HFF-Myc (cell line): ENCODE measurements at regions not wholly inside any gene's neighbourhood (a gene's known extent, or its start where the extent isn't known, plus 50 kb on each side); places are given as distances from the start of the nearest gene placed in this dataset.

Experiments
- DNase-seq: peaks from one replicate; pipeline ENCODE4 v3.0.0-alpha.2; 2011; ENCODE audit warnings: low read depth; ENCODE audit errors: extremely low read depth
- H3K4me3 ChIP-seq: replicated peaks from 2 replicates; pipeline ENCODE4 v1.5.1; 2011; ENCODE audit warnings: low read depth, mild to moderate bottlenecking, control low read depth, low read length
- TF ChIP-seq, protein P1 (sequence below): IDR thresholded peaks from 2 replicates; pipeline ENCODE4 v1.5.1; 2012; ENCODE audit warnings: mild to moderate bottlenecking, low read depth, low read length, control low read depth; ENCODE audit errors: missing control alignments

DNA sequence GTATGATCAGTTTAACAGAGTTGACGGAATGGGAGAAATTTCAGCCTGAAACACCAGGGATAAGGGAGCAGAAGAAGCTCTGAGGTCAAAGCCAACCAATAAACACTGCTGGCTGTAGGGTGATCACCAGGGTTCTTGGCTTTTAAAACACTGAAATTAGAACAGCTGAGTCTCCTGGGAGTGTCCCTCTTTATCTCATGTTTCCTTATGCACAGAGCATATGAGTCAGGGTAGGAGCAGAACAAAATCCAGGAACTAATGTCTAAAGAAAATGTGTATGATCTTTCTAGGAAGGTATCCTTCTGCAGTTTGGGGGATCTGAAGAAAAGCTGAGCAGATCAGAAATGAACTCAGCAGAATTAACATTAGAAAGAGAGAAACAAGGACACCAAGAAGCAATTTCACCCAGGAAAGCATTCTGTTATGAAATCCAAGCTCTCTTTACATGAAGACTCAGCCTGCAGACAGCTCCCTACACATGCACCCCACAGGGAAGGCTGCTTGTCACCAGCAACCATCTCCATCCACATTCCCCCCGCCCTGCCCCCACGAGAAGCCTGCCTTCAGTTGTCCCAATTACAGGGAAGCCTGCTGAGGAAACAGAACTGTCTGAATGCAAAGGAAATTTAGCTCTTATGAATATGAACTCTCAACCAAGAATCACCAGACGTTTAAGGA is 469.7 kb downstream of the PDCD6IP start:
- H3K4me3 ChIP-seq, result no peak overlapping the region
- TF ChIP-seq, protein P1, sequence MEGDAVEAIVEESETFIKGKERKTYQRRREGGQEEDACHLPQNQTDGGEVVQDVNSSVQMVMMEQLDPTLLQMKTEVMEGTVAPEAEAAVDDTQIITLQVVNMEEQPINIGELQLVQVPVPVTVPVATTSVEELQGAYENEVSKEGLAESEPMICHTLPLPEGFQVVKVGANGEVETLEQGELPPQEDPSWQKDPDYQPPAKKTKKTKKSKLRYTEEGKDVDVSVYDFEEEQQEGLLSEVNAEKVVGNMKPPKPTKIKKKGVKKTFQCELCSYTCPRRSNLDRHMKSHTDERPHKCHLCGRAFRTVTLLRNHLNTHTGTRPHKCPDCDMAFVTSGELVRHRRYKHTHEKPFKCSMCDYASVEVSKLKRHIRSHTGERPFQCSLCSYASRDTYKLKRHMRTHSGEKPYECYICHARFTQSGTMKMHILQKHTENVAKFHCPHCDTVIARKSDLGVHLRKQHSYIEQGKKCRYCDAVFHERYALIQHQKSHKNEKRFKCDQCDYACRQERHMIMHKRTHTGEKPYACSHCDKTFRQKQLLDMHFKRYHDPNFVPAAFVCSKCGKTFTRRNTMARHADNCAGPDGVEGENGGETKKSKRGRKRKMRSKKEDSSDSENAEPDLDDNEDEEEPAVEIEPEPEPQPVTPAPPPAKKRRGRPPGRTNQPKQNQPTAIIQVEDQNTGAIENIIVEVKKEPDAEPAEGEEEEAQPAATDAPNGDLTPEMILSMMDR, result no peak
- no peak for DNase-seq

DNA sequence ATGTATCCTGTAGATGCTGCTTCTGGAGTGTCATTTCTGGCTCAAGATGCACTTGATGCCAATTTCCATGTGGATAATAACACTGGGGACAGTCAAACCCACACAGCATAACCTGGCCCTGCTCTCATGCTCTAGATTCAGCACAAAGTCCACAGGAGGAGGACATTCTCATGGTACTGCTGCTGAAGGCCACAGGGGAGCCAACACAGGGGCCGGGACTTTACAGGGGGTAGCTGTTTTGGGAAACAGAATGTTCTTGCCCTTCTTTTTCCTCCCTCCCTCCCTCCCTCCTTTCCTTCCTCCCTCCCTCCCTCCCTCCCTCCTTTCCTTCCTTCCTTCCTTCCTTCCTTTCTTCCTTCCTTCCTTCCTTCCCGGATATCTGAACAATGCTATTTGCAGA is 477.4 kb downstream of the PDCD6IP start:
- TF ChIP-seq, protein P1, result no peak
- DNase-seq, result no peak
- H3K4me3 ChIP-seq, result no peak overlapping the region

DNA sequence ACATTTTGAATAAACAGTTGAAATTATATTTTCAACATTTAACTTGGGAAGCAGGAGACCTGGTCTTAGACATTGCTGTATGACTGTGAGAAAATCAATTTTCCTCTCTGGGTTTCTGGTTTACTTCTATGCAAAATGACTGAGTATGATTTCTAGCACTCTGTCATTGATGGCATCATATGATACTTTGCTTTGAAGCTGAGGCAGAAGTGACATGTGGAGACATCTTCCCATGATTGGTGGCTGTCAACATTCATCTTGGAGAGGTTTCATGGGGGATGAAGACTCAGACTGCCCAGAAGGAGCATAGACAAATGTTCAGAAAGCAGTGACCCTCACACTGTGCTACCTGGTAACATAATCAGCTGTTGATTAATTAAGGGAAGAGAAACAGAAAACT is 477.9 kb downstream of the PDCD6IP start:
- no peak overlapping the region for H3K4me3 ChIP-seq
- TF ChIP-seq, protein P1, result no peak
- no peak for DNase-seq

DNA sequence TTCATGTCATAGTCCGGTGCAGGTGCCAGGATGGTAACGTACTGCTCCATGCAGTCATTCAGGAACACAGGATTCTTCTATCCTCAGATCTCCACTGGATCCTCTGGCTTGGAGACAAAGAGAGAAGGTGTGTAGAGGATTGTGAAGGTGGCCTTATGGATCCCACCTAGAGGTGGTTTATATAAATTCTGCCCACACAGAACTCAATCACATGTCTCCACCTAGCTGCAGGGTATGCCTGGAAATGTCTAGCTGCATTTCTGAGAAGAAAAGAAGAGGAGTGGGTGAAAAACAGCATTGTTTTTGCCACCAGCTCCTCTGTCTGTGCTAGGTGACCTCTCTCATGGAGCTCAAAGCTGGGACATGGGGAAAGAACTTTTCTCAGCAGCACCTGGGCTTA is 478.7 kb downstream of the PDCD6IP start:
- TF ChIP-seq, protein P1, result no peak
- H3K4me3 ChIP-seq, result no peak overlapping the region
- DNase-seq, result no peak

DNA sequence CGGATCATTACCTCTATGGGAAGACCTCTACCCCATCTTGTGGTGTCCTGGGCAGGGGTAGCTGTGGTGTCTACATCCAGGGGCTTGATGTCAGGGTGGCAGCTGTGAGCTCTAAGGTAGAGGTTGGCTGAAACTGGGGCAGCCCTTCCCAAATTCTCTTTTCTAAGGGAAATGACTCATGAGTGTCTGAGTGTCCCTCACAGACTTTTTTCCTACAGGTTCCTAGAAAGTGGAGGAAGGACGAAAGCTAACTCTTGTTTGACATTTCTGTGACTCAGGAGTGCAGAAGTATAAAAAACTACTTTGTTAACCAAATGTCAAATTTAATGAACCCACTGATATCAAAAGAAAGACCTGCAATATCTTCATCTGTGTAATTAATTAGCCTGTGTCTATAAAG is 481.5 kb downstream of the PDCD6IP start:
- no peak for DNase-seq
- TF ChIP-seq, protein P1, result no peak
- no peak overlapping the region for H3K4me3 ChIP-seq

DNA sequence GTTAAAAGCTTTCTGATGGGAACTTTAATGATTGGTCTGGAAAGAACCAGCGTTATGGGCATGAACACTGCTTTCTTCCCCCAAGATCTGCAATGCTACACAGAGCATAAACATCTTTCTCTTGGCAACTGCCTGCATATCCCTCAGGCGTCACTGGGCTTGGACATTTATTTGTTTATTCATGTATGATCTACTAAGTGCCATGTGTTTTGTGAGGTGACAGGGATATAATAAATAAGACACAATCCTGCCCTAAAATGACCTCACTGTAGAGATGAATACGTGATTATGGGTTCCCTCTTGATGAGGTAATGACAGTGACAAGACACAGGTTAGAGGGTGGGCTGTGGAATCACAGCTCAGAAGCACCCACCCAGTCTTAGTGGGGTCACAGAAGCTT is 485.3 kb downstream of the PDCD6IP start:
- no peak overlapping the region for H3K4me3 ChIP-seq
- DNase-seq, result no peak
- TF ChIP-seq, protein P1, result no peak
